Activated naive CD4-positive, alpha-beta T cell treated with anti-CD3 and anti-CD28 coated beads, Interleukin-2, amount 50 U/mL, for 72 hours (primary cell): ENCODE measurements at regions not wholly inside any gene's neighbourhood (a gene's known extent, or its start where the extent isn't known, plus 50 kb on each side); places are given as distances from the start of the nearest gene placed in this dataset.
"Not testable (repeated sequence)": the region's sequence is repeated elsewhere in the genome, so short reads cannot be mapped to it uniquely, and the experiment has no call there.

Source experiments
- ATAC-seq, 2 donors: fragments of 150-1000 bp; cut with Tn5 transposase; 2 replicates each; pipeline ENCODE4 v1.10.0; 2021; ENCODE audit warnings: mild to moderate bottlenecking in 2 of 2, moderate library complexity in 2 of 2
- DNase-seq, 2 donors: peaks; one replicate each; pipeline ENCODE4 v3.0.0; 2021 to 2022; ENCODE audit warnings: low spot score in 2 of 2
- H3K27ac Mint-ChIP-seq, 2 donors: one replicate each; pipeline ENCODE4 v1.8.0; 2022; ENCODE audit warnings: mild to moderate bottlenecking in 2 of 2, mixed read lengths in 2 of 2
- H3K36me3 Mint-ChIP-seq, 2 donors: one replicate each; pipeline ENCODE4 v1.8.0; 2022; ENCODE audit warnings: mixed read lengths in 2 of 2
- H3K9me3 Mint-ChIP-seq, 2 donors: one replicate each; pipeline ENCODE4 v1.8.0; 2022; ENCODE audit warnings: mixed read lengths in 2 of 2

GRCh38 chr18:75712124-75712867 lies 284.8 kb upstream of the SMIM21 start:
- H3K36me3 Mint-ChIP-seq, DNase-seq, ATAC-seq, H3K9me3 Mint-ChIP-seq, H3K27ac Mint-ChIP-seq: not testable (repeated sequence)

GRCh38 chr18:75700561-75700960 lies 273.1 kb upstream of the SMIM21 start:
- no peak for ATAC-seq

GRCh38 chr18:75698861-75699260 lies 271.4 kb upstream of the SMIM21 start:
- Mint-ChIP-seq H3K9me3 (peaks cover 0 to 4% of the 10 kb centered on the region in 2 donors), H3K36me3 (no peaks in the 10 kb centered on the region)
- no peak for ATAC-seq

More at GRCh38 chr18:75700561-75700960, 273.1 kb upstream of the SMIM21 start:
- Mint-ChIP-seq H3K9me3 (peaks cover 0 to 4% of the 10 kb centered on the region in 2 donors), H3K36me3 (no peaks in the 10 kb centered on the region), H3K27ac (no peak overlapping the region)
- DNase-seq = no peak

GRCh38 chr18:75697493-75697892 lies 270.0 kb upstream of the SMIM21 start:
- Mint-ChIP-seq H3K27ac (no peak overlapping the region), H3K9me3 (peaks cover 0 to 4% of the 10 kb centered on the region in 2 donors), H3K36me3 (no peaks in the 10 kb centered on the region)
- ATAC-seq (no peak), DNase-seq (no peak)

More at GRCh38 chr18:75698861-75699260, 271.4 kb upstream of the SMIM21 start:
- no peak overlapping the region for H3K27ac Mint-ChIP-seq
- no peak for DNase-seq

DNA sequence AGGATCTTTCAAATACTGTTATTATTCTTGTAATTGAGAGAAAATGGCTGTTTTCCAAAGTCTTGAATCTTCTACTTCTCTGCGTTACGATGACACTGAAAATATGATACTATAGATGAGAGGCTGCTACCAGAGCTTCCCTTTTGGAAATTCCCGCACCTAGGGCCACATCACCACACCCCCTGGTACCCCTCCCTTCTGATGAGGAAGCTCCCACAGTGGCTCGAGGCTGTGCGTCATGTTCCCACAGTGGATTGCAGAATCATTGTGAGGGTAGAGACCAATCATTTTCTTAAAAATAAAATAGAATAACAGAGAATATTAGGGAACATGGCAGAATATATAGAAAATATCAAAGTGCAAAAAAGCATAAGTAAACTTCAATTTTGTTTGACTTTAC lies 268.9 kb upstream of the SMIM21 start:
- ATAC-seq (no peak), DNase-seq (no peak)
- H3K36me3 Mint-ChIP-seq = no peaks in the 10 kb centered on the region
- no peak overlapping the region for H3K27ac Mint-ChIP-seq
- H3K9me3 Mint-ChIP-seq = no peaks in the 10 kb centered on the region

DNA sequence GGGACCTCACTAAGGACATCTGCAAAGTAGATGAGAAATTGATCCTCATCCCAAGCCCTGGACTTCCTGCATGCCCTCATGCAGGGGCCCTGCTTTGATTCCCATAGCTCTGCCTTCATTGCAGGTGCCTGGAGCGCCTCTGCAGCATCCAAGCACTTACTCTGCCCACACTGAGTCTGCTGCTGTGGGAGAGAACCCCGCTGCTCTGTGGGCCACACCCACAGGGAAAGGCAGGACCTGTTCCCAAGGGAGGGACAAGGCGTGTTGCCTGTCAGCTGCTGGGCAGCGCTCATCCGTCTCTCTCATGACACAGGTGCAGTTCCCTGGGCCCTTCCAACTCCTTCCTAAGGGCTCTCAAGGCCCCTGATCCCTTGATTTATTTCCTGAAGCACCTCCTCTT lies 266.8 kb upstream of the SMIM21 start:
- Mint-ChIP-seq H3K36me3 (no peaks in the 10 kb centered on the region), H3K27ac (no peak overlapping the region), H3K9me3 (no peaks in the 10 kb centered on the region)
- ATAC-seq = no peak
- DNase-seq = no peak

GRCh38 chr18:75691483-75691882 lies 264.0 kb upstream of the SMIM21 start:
- no peak overlapping the region for H3K27ac Mint-ChIP-seq
- ATAC-seq = no peak

GRCh38 chr18:75690283-75690682 lies 262.8 kb upstream of the SMIM21 start:
- not testable (repeated sequence) for H3K9me3 Mint-ChIP-seq, ATAC-seq, H3K36me3 Mint-ChIP-seq, H3K27ac Mint-ChIP-seq, DNase-seq

More at GRCh38 chr18:75691483-75691882, 264.0 kb upstream of the SMIM21 start:
- no peak for DNase-seq
- no peaks in the 10 kb centered on the region for H3K36me3 Mint-ChIP-seq
- H3K9me3 Mint-ChIP-seq = no peaks in the 10 kb centered on the region

DNA sequence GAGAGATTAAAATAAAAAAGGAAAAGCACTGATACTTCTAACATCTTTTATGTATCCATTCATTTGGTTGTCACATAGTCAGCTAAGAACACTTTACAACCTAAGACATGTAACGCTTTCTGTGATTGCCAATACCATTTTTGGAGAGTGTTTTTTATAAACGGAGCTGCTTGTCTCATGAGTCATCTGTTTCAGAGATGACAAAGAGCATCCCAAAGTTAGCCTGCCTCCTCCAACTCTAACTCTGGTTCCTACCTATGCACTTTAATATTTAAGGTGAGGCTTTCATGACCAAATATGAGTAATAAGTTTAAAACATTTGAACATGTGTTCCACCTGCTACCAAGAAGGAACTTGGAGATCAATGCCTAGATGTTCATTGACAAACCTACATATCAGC lies 260.1 kb upstream of the SMIM21 start:
- Mint-ChIP-seq H3K9me3 (no peaks in the 10 kb centered on the region), H3K36me3 (no peaks in the 10 kb centered on the region), H3K27ac (no peak overlapping the region)
- ATAC-seq (no peak), DNase-seq (no peak)

DNA sequence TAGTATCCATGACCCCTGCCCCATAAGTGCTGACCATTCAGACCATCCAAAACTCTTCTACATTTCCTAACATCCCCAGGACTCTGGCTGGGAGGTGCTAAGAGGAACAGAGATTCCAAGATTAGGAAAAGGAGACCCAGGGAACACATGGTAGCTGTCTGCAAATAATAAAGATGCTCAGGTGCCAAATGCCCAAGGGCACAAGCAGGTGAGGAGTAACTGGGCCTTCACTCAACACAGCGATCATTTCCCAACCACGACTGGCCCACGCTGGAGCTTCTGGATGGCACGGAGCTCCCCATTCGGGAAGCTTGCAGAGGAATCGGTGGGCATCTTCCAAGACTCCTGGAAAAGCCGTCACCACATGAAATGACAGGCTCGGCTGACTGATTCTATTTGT lies 255.9 kb upstream of the SMIM21 start:
- DNase-seq (no peak), ATAC-seq (no peak)
- Mint-ChIP-seq H3K9me3 (no peaks in the 10 kb centered on the region), H3K36me3 (no peaks in the 10 kb centered on the region), H3K27ac (no peak overlapping the region)

DNA sequence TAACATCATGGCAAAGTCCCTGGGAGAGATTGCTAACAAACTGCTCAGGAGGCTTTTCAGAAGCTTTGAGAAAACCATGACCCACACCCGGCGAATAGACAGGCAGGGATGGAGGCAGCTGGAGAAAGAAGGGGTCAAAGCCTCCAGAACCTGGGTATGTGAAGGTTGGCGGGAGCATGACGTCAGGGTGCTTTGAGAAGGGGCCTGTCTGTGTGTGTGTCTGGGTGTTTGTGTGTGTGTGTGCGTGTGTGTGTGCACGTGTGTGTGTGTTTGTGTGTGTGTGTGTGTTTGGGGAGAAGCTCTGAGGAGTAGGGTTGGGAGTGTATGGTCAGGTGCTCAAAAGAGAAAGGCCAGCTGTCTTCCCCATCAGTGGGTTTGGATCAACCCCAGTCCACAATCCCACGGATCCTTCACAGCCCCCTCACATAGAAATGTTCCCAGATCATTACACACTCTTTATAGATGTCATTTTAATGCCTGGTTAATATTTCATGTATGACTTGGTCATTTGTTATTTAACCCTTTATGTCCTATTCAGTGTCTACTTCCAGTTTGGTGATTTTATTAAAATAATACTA lies 254.1 kb upstream of the SMIM21 start:
- Mint-ChIP-seq H3K9me3 (no peaks in the 10 kb centered on the region), H3K36me3 (no peaks in the 10 kb centered on the region), H3K27ac (no peak overlapping the region)
- ATAC-seq = no peak
- DNase-seq = no peak

- Mint-ChIP-seq H3K36me3 (no peaks in the 10 kb centered on the region), H3K9me3 (no peaks in the 10 kb centered on the region), H3K27ac (no peak overlapping the region)
- DNase-seq (no peak), ATAC-seq (no peak)
Measured at GRCh38 chr18:75679331-75679730, 251.8 kb upstream of the SMIM21 start.

- Mint-ChIP-seq H3K36me3 (no peaks in the 10 kb centered on the region), H3K9me3 (no peaks in the 10 kb centered on the region), H3K27ac (no peak overlapping the region)
- DNase-seq = no peak
- no peak for ATAC-seq
Measured at GRCh38 chr18:75678627-75679026, 251.1 kb upstream of the SMIM21 start.

- H3K36me3 Mint-ChIP-seq = no peaks in the 10 kb centered on the region
- DNase-seq = no peak
- ATAC-seq = no peak
- no peak overlapping the region for H3K27ac Mint-ChIP-seq
- no peaks in the 10 kb centered on the region for H3K9me3 Mint-ChIP-seq
Measured at GRCh38 chr18:75677696-75678455, 250.4 kb upstream of the SMIM21 start.

GRCh38 chr18:75660932-75661331 lies 233.4 kb upstream of the SMIM21 start:
- ATAC-seq (no peak), DNase-seq (no peak)
- Mint-ChIP-seq H3K27ac (no peak overlapping the region), H3K36me3 (no peaks in the 10 kb centered on the region), H3K9me3 (peaks cover 14 to 15% of the 10 kb centered on the region in 2 donors)

DNA sequence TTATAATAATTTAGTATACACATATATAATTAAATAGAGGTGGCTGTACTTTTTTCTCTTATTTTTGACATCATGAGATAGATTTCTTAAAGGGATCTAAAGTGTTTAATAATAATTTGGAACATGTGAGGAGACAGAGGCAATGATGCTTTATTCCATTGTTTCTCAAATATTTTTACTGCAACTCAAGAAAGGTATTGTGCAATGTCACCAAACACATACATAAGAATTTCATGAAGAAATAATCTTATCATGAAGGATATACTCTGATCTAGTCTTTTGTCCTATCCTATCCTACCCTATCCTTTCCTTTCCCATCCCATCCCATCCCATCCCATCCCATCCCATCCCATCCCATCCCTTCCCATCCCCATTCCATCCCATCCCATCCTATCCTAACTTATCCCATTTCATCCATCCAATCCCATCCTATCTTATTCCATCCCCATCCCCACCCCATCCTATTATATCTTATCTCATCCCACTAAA lies 232.1 kb upstream of the SMIM21 start:
- H3K36me3 Mint-ChIP-seq = no peaks in the 10 kb centered on the region
- DNase-seq (no peak), ATAC-seq (no peak)
- H3K9me3 Mint-ChIP-seq = peaks cover 14 to 15% of the 10 kb centered on the region in 2 donors
- H3K27ac Mint-ChIP-seq = no peak overlapping the region

- H3K27ac Mint-ChIP-seq = no peak overlapping the region
- H3K9me3 Mint-ChIP-seq = peaks cover 12 to 15% of the 10 kb centered on the region in 2 donors
- no peak for DNase-seq
- ATAC-seq = no peak
- no peaks in the 10 kb centered on the region for H3K36me3 Mint-ChIP-seq
Measured at GRCh38 chr18:75658330-75658729, 230.8 kb upstream of the SMIM21 start.
